ENCODE measurements at regions not wholly inside any gene's neighbourhood (a gene's known extent, or its start where the extent isn't known, plus 50 kb on each side); places are given as distances from the start of the nearest gene placed in this dataset.

DNA sequence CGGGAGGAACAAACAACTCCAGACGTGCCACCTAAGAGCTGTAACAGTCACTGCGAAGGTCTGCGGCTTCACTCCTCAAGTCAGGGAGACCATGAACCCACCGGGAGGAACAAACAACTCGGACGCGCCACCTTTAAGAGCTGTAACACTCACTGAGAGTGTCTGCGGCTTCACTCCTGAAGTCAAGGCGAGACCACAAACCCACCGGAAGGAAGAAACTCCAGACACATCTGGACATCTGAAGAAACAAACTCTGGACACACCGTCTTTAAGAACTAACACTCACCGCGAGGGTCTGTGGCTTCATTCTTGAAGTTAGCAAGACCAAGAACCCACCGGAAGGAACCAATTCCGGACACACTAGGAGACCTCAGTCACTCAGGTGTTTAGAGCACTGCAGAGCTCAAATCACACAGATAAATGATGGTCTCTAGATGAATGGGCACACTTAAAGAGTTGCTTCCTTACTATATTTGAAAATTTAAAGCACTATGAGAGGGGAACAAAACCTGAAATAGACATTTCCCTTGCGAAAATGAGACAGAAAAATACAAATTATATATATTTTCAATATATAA lies 587.7 kb upstream of the ADGRL4 start:
- DNase-seq (ENCODE audit: low spot score) (no peak), FAIRE-seq (no peak)

DNA sequence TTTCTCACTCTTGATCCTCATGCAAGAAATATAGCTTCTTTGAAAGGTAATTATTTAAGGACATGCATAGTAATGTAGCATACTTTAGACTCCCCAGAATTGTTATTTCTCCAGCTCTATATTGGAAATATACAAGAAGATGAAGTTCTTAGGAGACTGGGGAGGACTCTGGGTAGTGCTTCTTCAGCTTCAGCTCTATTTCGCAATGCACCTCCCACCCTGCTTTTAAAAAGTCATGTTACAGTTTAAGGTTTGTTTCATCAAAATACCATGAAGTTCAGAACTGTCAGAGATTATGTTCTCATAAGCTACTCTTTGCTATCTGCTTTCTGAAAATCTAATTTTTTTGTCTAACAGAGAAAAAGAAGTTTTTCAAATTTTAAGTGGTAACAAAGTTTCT lies 586.2 kb upstream of the ADGRL4 start:
- no peak for FAIRE-seq
- DNase-seq (ENCODE audit: low spot score) = no peak

DNA sequence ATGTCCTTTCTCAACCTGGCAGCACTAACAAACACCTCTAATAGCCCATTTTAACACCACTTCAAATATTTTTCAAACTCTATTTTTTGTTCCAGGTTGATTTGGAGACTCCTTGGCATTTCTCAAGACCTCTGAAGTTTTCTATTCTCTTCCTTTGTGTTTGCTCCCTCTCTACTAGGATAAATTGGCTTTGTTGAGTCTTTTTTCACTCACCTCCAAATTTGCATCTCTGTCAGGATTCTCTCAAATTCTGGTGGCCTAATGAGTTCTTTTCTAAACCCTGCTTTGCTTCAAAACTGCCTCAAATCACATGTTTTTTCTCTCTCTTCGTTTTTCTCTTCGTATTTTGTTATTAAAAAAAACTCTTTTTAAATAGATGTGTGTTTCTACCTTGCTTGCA lies 582.2 kb upstream of the ADGRL4 start:
- DNase-seq (ENCODE audit: low spot score) (no peak), FAIRE-seq (no peak)

DNA sequence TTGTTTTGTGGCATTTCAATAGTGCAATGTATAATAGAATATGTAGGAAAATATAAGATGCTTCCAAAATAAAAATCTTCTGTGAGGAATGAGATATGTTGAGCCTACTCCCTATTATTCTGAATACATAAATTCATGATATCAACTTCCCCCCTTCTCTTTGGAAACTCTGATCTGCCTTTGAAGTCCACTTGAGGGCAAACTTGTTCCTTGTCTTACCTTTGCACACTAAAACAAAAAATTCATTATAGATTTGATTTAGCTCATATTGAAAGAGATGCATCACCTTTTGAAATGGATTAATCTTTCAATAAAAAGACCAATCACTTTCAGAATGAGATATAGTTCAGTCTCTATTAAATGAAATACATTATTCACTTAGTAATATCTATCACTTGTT lies 580.7 kb upstream of the ADGRL4 start:
- FAIRE-seq = no peak
- no peak for DNase-seq (ENCODE audit: low spot score)

DNA sequence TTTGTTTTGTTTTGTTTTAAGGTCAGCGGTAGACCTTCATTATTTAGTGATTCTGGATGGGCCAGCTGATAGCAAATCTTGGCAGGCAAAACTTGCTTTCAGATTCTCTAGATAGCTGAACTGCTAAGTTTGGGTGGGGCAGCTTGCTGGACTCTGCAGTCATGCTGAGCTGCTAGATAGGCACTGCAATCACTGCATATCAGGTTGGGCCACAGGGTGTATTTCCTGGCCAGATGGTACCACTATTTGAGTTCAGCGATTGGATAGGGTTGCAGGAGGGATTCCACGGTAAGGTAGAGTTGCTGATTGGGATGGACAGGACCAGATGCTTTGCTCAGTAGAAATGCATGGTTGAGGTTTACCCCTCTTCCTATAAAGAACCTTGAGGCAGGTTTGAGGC lies 579.3 kb upstream of the ADGRL4 start:
- DNase-seq (ENCODE audit: low spot score) (no peak), FAIRE-seq (no peak)

DNA sequence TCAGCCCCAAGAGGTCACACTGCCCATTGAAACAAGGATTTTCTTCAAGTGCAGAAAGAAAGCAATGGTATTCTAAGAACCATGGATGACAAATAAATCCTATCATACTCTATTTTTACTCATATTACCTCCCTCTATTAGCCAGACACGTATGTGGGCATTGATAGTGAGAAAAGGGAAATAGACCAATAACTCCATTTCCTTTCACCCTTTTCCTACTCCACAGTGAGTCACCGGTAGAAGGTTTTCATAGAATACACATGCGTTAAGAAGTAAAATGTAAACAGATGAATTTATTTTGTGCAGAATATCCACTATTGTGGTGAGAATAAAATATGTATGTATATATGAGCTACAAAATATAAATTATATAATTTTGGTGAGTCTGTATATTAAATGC lies 568.9 kb upstream of the ADGRL4 start:
- no peak for FAIRE-seq
- DNase-seq (ENCODE audit: low spot score) = no peak

DNA sequence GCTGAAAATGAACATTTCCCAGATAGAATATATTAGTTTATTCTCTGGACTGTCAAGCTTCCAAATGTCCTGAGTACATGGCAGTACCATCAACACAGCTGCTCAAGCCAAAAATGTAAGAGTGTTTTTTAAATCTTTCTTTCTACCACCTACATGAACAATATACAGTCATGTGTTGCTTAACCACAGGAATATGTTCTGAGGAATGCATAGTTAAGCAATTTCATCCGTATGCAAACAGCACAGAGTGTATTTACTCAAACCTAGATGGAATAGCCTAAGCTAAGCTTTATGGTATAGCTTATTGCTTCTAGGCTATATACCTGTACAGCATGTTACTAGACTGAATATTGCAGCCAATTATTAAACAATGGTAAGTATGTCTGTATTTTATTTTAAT lies 561.9 kb upstream of the ADGRL4 start:
- no peak for DNase-seq (ENCODE audit: low spot score)
- no peak for FAIRE-seq

DNA sequence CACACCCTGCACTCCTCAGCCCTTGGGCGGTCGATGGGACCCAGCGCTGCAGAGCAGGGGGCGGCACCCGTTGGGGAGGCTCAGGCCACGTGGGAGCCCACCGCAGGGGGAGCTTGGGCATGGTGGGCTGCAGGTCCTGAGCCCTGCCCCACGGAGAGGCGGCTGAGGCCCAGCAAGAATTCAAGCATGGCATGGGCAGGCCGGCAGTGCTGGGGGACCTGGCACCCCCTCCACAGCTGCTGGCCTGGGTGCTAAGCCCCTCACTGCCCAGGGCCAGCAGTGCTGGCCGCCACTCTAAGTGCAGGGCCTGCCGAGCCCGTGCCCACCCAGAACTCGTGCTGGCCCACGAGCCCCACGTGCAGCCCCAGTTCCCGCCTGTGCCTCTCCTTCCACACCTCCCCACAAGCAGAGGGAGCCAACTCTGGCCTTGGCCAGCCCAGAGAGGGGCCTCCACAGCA lies 555.0 kb upstream of the ADGRL4 start:
- DNase-seq (ENCODE audit: low spot score) (no peak), FAIRE-seq (no peak)

DNA sequence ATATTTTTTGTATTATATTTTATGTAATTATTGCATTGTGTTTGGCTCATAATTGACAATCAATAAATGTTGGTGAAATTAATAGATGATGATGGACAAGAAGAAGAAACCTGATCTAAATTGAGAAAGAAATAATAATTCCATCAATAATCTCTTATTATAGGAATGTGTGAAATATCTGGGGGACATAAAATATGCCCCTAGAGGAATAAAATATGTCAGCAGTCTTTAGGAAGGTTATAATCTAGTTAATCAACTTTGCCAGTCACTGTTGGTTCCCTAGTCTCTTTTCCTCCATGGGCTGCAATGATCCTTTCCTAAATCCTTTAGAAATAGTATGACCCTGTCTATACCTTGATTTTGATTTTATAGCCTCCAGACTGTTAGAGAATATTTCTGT lies 549.7 kb upstream of the ADGRL4 start:
- DNase-seq (ENCODE audit: low spot score) = no peak

DNA sequence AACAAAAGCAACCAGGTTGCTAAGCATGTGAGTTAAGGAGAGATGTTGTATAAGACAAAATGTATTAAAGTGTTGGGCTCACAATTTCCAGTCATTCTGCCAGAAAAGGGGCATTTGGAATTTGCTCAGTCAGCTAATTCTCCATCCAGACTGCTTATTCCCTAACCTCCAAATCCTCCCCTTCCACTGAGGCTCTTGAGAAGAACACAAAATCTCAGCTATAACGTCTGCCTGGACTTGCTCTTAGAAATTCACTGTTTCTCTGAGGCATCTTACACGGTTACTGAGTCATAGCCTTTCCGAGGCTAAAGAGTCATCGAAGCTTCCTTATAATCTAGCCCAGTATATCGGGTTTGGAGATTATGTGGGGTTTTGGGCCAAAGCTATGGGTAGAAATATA lies 548.2 kb upstream of the ADGRL4 start:
- FAIRE-seq (no peak), DNase-seq (ENCODE audit: low spot score) (no peak)

More for the DNA sequence above, 549.7 kb upstream of the ADGRL4 start:
- FAIRE-seq = no peak

DNA sequence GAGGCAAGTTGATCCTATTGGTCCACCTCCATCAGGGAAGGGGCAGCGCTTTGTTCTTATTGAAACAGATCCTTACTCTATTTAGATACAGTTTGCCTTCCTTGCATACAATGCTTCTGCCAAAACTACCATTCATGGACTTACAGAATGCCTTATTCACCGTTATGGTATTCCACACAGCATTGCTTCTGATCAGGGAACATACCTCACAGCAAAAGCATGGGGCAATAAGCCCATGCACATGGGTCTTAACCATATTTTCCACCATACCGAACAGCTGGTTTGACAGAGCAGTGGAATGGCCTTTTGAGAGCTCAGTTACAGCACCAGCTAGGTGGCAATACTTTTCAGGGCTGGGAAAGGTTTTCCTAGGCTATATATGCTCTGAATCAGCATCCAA lies 544.8 kb upstream of the ADGRL4 start:
- FAIRE-seq (no peak), DNase-seq (ENCODE audit: low spot score) (no peak)

DNA sequence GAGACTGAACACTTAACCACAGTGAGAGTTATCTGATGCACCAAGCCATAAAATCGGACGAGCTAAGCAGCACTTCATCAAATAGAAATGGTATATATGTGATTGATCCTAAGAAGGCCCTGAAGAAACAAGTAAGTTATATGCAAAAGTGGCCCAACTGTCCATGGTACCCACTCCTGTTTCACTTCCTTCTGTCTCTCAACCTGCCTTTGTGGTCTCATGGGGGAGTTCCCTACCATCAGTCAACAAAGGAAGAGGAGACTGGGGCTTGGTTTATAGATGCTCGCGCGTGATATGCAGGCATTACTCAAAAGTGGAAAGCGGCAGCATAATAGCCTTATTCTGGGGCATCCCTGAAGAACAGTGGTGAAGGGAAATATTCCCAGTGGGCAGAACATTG lies 543.9 kb upstream of the ADGRL4 start:
- DNase-seq (ENCODE audit: low spot score) (no peak), FAIRE-seq (no peak)

DNA sequence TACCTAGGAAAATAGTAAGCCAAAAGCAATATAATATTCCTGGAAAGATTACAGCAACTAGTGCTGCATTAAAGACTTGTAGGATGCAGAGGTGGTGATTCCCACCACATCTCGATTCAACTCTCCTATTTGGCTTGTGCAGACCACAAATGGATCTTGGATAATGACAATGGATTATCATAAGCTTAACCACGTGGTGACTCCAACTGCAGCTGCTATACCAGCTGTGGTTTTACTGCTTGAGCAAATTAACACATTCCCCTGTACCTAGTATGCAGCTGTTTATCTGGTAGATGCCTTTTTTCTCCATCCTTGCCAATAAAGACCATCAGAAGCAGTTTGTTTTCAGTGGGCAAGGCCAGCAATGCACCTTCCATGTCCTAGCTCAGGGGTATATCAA lies 542.7 kb upstream of the ADGRL4 start:
- FAIRE-seq (no peak), DNase-seq (ENCODE audit: low spot score) (no peak)

DNA sequence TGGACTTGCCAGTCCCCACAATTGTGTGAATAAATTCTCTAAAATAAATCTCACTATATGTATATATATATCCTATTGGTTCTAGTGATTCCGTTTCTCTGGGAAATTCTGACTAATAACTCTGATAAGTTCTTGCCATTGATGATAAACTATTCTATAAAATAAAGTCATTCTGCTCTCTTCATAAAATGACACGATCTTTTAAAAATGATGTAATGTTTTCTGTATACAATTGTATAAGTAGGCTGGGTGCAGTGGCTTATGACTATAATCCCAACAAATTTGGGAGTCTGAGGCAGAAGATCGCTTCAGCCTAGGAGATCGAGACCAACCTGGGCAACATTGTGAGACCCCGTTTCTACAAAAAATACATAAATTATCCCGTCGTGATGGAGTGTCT lies 541.0 kb upstream of the ADGRL4 start:
- DNase-seq (ENCODE audit: low spot score) = no peak
- FAIRE-seq = no peak

DNA sequence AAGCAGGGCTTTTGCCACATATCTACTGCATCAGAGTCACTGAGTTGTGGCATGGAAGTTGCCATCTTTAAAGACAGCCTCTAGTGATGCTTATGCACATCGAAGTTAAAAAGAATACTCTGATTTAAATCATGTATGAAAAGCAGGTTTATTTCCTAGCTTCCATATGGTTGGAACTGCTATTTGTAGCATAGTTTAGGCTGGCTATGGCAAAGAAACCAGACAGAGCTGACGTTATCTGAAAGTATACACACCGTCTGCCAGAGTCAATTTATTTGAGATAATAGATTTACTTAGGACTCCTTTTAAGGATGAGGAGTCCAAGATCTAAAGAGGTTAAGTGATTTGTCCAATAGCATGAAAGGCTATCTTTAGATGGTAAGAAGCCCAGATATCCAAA lies 536.9 kb upstream of the ADGRL4 start:
- FAIRE-seq (no peak), DNase-seq (ENCODE audit: low spot score) (no peak)

DNA sequence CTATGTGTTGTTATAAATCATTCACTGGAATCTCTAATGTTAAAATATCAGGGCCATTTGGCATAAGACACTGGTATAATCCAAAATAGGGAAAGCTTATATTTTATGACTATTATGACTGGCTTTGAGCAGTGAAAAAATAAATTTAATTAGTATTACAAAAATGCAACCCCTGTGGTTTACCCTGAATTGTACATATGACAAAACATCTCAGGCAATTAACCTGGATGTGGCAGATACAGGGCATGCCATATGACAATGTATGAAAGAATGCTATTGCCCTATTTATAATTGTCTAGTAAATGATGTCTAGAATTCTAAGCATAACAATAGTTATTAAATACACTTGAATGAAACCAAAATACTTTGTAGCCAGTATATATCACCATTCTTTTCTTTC lies 532.5 kb upstream of the ADGRL4 start:
- DNase-seq (ENCODE audit: low spot score) (no peak), FAIRE-seq (no peak)

DNA sequence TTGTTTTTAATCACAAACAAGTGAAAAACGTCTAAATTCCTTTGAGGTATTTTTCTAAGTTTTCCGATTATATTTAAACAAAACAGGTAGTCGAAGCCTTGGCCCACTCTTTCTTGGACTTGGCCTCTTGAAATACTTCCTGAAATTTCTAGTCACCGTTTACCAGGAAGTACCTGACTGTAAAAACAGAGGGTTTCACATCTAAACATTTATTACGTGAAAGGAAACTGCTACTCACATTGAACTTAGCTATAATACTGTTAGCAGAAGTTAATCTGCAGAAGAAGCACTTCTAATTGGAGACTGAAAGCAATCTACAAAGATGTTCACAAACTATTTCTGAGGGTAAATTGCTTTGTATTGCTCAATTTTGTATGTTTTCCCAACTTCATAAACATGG lies 526.0 kb upstream of the ADGRL4 start:
- FAIRE-seq = no peak

DNA sequence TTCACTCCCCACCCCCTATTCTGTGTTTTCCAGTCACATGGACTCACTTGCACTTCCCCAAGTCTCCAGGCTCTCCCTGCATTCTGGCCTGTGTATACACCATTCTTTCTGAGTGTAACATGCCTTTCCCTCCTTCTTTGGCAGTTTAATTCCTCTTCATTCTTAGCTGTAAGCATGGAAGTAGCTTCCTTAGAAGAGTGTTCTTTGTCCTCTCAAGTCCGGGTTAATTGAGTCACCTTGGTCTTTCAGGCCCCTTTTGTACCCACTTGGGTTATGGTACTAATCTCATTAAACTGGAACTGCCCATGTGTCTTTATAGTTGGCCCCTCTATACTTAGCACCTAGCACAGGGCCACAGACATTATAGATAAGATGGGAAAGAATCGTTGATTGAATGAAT lies 525.3 kb upstream of the ADGRL4 start:
- DNase-seq (ENCODE audit: low spot score) (no peak), FAIRE-seq (no peak)

More for the DNA sequence above, 526.0 kb upstream of the ADGRL4 start:
- no peak for DNase-seq (ENCODE audit: low spot score)

DNA sequence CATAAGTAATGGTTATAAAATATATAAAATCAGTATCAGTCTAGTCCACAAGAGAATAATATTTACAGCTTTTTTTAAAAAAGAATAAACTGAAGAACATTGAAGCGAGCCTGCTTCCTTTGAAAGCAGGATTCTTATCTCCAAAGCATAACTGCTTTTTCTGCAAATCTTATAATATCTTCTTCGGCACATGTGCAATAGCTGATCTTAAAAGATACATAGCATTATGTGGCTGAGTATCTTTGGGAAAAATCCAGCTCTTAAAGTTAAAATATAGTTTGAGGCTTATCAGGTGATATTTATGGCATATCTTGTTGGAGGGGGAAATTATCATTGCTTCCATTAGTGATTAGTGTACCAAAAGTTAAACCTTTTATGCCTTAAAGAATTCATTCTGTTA lies 523.9 kb upstream of the ADGRL4 start:
- FAIRE-seq = no peak
- no peak for DNase-seq (ENCODE audit: low spot score)

DNA sequence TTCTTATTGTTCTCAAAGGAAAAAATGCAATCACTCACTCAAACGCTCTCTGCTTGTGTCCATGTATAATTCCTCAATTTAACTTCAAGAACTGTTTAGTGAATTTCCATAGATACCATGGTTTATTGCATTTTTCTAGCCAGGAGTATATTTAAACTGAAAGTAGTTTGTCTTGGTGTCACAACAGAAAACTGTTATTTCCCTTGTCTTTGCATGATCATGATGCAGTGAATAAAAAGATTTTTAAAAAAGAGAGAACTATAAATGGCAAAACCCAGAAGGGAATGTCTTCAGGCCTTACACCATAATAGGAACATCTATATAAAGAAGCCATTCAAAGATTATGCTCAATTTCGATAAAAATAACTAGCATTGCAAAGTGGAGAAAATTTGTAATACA lies 523.5 kb upstream of the ADGRL4 start:
- DNase-seq (ENCODE audit: low spot score) (no peak), FAIRE-seq (no peak)

DNA sequence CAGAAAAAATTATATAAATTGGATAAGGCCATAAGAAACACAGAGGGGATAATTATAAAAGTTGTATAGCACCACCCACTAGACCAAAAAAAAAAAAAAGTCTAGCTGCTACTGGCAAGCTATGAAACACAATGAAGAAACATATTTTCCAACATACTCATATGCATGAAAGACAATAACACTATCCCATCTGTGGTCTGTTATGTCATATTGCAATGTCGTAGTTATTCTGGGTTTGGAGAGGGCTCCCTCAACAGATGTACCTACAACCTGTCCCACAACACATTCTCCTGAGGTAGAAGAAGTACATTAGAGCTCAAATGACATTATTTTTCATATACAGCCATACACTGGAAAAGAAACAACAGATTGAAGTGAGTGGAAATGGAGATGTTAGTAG lies 517.6 kb upstream of the ADGRL4 start:
- DNase-seq (ENCODE audit: low spot score) (no peak), FAIRE-seq (no peak)

DNA sequence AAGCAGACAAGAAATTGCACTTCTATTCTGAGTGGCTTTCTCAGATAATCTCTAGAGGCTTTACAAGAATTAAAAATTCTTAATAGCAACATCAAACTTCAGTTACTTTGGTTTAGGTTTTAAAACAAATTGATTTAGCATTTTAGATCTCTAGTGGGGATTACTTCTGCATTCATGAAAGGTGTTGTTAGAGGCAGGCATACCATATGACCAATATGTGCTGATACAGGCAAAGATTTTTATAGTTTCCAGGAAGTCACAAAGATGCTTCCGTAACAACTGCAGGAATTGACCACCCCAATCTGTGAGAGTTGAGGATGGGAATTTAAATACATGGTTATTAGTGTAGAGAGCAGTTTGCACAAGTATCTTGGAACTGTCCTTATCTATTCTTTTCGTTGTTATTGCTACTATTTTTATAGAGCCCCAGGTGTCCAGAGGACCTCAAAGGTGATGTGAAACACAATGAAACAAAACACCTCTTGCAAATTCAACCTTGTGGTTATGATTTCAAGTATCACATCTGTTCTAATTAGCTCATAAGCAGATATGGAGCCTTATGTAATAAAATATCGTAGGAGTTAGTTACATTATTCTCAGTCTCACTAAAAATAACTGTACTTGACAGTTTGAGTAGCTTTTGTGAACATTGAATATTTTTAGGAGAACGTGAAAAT lies 512.7 kb upstream of the ADGRL4 start:
- DNase-seq (ENCODE audit: low spot score) (no peak), FAIRE-seq (no peak)

DNA sequence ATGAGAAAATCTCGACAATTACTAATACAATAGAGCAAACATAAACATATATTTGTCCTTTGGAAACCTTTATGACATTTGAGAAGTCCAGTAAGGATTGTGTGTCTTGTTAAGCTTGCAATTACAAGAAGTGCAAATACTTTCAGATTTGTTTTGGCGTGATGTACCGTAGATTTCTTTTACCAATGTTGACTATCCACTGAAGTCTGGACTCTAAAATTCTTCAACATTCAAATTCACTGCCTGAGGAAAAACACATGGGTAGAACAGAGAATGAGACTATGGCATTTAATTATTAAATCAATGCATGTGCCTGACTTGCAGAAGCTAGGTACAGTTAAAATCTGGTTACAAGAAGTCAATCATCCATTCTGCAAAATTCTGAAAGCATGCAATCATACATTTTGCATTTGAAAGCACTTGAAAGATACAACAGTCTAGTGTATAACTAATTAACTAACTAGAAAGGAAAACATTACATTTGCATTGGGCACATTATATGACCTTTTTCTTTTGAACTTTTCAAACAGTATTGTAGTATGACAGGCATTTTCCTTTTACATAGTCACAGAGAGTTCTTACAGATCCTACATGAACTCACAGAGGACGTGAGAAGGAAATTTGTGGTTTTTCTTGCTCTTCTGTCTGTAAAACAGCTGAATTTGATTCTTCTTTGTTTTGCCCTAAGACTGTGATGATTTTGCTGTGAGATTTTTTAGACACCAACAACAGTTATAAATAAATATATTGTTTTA lies 511.1 kb upstream of the ADGRL4 start:
- no peak for DNase-seq (ENCODE audit: low spot score)
- FAIRE-seq = no peak

Data from urothelium cell line (cell line).